Ishikawa (cell line): ENCODE measurements at regions not wholly inside any gene's neighbourhood (a gene's known extent, or its start where the extent isn't known, plus 50 kb on each side); places are given as distances from the start of the nearest gene placed in this dataset.

Experiments
- NFIC ChIP-seq: IDR thresholded peaks from 2 replicates; pipeline ENCODE4 v1.6.1; 2012
- TAF1 ChIP-seq: IDR thresholded peaks from 2 replicates; pipeline ENCODE4 v1.6.1; 2012; ENCODE audit warnings: low read depth, mild to moderate bottlenecking
- YY1 ChIP-seq: IDR thresholded peaks from 2 replicates; pipeline ENCODE4 v1.6.1; 2012; ENCODE audit warnings: low read depth
- TF ChIP-seq, protein P1 (sequence below): IDR thresholded peaks from 2 replicates; pipeline ENCODE4 v1.6.1; 2012; ENCODE audit warnings: low read depth, mild to moderate bottlenecking

DNA sequence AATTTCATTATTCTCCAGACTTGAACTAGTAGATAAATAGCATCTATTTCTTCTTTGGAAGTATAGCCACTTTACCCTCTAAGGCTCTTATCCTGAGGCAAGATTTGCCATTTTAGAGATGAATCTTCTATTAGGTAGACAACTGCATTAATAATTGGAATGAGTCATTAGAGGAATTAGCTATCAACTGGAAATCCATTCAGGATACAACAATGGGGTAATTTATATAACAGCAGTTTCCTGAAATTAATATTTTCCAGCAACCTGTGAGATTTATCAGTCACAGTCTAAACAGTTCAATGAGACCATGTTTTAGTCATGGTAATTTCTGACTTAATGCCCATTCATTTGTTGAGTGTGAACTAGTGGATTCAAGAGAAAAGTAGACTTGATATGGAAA lies 928.6 kb upstream of the MBL2 start:
- no peak for TF ChIP-seq YY1
- no peak for TF ChIP-seq TAF1
- no peak for TF ChIP-seq NFIC
- TF ChIP-seq, protein P1, sequence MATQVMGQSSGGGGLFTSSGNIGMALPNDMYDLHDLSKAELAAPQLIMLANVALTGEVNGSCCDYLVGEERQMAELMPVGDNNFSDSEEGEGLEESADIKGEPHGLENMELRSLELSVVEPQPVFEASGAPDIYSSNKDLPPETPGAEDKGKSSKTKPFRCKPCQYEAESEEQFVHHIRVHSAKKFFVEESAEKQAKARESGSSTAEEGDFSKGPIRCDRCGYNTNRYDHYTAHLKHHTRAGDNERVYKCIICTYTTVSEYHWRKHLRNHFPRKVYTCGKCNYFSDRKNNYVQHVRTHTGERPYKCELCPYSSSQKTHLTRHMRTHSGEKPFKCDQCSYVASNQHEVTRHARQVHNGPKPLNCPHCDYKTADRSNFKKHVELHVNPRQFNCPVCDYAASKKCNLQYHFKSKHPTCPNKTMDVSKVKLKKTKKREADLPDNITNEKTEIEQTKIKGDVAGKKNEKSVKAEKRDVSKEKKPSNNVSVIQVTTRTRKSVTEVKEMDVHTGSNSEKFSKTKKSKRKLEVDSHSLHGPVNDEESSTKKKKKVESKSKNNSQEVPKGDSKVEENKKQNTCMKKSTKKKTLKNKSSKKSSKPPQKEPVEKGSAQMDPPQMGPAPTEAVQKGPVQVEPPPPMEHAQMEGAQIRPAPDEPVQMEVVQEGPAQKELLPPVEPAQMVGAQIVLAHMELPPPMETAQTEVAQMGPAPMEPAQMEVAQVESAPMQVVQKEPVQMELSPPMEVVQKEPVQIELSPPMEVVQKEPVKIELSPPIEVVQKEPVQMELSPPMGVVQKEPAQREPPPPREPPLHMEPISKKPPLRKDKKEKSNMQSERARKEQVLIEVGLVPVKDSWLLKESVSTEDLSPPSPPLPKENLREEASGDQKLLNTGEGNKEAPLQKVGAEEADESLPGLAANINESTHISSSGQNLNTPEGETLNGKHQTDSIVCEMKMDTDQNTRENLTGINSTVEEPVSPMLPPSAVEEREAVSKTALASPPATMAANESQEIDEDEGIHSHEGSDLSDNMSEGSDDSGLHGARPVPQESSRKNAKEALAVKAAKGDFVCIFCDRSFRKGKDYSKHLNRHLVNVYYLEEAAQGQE: no peak
